GM21576 (cell line): ENCODE measurements at regions not wholly inside any gene's neighbourhood (a gene's known extent, or its start where the extent isn't known, plus 50 kb on each side); places are given as distances from the start of the nearest gene placed in this dataset.
"Not testable (repeated sequence)": the region's sequence is repeated elsewhere in the genome, so short reads cannot be mapped to it uniquely, and the experiment has no call there.

Experiments used
- ATAC-seq: cut with Tn5 transposase; IDR thresholded peaks from one replicate; pipeline ENCODE4 v1.9.1; 2021; ENCODE audit warnings: mild to moderate bottlenecking, moderate library complexity; ENCODE audit not compliant: unreplicated experiment

DNA sequence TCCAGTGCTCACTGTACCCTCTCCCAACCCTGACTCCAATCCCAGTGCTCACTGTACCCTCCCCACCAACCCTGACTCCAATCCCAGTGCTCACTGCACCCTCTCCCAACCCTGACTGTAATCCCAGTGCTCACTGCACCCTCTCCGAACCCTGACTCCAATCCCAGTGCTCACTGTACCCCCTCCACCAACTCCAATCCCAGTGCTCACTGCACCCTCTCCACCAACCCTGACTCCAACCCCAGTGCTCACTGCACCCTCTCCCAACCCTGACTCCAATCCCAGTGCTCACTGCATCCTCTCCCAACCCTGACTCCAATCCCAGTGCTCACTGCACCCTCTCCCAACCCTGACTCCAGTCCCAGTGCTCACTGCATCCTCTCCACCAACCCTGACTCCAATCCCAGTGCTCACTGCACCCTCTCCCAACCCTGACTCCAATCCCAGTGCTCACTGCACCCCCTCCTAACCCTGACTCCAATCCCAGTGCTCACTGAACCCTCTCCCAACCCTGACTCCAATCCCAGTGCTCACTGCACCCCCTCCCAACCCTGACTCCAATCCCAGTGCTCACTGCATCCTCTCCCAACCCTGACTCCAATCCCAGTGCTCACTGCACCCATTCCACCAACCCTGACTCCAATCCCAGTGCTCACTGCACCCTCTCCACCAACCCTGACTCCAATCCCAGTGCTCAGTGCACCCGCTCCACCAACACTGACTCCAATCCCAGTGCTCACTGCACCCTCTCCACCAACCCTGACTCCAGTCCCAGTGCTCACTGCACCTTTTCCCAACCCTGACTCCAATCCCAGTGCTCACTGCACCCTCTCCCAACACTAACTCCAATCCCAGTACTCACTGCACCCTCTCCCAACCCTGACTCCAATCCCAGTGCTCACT is 136.3 kb upstream of the ZNF618 start:
- not testable (repeated sequence) for ATAC-seq

DNA sequence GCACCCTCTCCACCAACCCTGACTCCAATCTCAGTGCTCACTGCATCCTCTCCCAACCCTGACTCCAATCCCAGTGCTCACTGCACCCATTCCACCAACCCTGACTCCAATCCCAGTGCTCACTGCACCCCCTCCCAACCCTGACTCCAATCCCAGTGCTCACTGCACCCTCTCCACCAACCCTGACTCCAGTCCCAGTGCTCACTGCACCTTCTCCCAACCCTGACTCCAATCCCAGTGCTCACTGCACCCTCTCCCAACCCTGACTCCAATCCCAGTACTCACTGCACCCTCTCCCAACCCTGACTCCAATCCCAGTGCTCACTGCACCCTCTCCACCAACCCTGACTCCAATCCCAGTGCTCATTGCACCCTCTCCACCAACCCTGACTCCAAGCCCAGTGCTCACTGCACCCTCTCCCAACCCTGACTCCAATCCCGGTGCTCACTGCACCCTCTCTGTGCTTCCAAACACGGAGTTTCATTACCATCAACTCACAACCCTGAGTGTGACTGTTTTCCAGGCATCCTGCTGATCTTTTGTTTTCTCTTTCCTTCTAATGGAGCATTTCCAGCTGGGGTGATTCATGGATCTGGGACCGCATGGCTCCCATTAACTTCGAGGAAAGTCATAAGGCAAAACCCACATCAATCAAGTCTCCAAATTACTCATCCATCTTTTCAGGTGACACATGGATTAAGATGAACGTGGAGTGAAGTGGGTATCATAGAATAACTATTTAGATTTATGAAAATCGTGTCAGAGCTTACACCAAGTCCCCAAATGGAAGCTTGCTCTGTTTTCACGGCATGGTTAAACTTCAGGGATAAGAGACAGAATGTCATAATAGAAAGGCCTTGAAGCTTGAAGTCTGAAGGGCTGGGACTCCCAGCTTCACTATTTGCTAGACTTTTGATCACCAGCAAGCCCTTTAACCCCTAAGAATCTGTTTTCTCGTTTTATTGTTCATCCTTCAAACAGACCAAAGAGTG is 135.3 kb upstream of the ZNF618 start:
- ATAC-seq: not testable (repeated sequence)

DNA sequence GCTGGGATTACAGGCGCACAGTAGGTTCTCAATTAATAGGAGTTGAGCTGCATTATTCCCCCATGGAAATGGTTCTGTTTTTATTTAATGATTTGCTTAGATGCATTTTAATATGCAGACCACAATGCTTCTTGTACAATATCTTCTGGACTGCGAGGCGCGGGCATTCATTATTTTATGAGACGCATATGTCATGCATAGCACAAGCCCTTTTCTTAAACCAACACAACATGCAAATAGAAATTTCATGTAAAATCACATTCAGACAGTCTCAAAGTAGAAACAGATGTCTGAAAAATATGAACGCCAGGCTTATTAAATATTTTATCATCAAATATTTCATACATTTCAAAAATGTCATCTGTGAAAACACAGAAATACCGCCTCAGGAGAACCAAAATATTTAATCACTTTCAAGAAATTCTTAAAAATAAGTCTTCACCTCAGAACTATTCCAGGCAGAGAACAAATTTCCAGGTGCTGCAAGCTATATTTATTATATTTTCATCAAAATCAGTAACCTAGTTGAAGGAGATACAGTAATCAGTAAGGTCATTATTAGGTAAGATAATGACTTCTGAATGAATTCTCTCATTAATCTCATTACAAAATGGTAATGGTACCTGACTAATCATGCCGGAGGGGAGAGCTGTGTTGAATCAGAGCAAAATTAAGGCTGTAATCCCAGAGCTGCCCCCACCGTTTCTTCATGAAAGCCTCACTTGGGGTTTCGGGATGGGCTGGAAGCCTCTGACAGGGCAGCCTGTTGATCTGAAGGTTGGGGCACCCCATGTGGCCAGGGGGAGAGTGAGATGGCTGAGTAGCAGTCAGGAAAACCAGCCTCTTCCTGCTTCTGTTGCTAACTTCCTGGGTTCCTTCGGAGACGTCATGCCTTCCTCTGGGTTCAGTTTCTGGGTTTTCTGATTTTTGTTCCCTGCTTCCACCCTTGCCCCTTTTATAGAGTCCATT is 133.9 kb upstream of the ZNF618 start:
- ATAC-seq: no peak

DNA sequence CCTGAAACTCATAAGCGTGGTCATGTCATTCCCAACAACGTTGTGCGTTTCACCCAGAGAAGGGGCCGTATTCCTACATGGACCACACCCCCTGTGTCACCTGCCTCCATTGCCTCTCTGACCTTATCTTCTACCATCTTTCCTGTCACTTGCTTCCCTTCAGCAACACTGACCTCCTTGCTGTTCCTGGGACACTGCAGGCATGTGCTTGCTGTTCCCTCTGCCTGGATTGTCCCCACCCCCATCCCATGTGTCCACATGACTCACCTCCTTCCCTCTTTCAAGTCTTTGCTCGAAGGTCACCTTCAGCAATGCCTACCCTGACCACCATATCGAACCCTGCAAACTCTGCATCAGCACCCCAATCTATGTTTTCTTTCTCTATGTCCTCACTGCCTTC is 133.2 kb upstream of the ZNF618 start:
- ATAC-seq: no peak

DNA sequence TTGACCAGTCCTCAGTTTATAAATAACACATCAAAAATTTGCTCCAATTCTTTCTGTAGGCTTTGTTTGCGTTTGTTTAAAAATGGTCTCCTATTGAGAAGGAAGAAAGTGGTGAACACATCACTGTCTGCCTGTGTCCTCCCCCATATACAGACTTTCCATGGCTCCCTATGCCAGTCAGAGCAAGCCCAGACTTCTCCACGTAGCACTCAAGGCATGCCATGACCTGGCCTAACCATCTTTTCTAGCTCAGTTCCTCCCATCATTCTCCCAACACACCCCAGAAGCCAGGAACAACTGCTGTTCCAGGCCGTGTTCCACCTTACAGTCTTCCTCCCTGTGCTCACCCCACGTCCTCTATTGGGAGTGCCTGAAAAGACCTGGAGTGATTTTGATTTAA is 129.6 kb upstream of the ZNF618 start:
- ATAC-seq: no peak

DNA sequence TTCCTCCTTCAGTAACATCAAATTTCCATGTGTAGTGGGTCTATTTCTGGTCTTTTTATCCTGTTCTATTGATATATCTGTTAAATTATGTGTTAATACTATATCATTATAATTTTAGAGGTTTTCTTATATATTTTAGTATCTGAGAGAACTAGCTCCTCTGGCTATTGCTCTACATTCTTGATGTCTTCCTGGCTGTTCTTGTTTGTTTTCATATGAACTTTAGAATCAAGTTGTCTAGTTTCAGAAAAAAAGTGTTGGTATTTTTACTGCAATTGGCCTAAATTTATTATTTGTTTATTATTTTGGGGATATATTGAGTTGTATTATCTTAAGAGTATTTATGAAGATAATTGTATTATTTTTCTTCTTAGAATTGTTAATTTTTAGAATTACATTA is 128.0 kb upstream of the ZNF618 start:
- no peak for ATAC-seq

DNA sequence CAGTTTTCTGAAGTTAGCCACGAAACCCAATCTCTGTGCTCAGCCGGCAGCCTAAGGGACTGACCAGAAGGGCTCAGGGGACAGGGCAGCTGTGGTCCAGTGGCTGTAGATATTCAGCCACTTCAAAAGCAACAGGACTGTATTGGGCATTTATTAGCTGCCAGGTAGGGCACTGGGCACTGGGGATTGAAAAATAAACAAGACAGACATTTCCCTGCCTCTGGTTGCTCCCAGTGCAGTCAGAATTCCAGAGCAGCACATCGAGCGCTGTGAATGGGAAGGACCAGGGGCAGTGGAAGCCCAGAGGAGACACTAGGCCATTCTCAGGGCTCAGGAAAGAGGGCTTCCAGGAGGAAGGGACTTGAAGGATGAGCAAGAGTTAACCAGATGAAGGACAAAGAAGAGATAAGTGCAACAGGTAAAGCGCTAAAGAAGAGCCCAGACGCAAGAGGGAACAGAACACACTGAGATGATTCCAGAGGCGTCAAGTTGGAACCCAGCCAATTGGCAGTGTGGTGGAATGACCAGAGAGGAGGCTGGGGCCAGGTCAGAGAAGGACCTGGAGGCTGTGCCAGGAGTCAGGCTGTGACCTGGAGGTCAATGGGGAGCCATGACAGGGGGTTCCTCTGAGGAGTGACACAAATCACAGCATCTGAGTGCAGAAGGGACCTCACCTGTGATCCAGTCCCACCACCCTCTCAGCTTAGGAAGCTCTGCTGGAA is 122.5 kb upstream of the ZNF618 start:
- ATAC-seq: no peak

DNA sequence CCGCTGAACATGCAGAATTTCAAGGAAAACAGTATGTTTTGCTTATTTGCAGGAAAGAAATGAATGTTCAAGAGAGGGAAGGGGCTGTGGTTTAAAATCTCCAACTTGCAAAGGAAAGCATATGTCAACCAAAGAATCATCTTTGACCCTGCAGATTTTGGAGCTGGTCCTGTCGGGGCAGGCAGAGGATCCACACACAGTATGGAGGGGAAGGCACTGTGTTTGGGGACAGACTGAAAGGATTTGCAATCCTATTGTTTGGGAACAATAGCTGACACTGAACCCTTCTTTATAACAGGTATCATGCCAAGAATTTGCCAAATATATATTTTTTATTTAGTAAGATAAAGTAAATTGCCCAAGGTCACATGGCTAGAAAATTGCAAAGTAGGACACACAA is 121.4 kb upstream of the ZNF618 start:
- ATAC-seq: no peak

DNA sequence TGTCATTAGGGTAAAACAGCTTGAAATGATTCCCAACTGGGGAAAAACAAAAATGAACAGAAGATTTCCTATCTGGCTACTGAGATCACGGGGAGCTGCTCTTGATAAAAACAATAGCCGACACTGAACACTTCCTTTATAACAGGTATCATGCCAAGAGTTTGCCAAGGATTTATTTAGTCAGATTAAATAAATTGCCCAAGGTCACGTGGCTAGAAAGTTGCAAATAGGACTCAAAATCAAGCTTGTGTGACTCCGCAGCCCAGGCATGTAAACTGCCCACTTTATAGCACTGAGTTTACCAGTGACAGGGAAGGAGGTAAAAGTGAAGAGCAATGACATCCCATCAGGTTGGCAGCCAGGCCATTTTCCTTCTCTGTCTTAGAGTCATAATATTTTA is 120.7 kb upstream of the ZNF618 start:
- no peak for ATAC-seq

DNA sequence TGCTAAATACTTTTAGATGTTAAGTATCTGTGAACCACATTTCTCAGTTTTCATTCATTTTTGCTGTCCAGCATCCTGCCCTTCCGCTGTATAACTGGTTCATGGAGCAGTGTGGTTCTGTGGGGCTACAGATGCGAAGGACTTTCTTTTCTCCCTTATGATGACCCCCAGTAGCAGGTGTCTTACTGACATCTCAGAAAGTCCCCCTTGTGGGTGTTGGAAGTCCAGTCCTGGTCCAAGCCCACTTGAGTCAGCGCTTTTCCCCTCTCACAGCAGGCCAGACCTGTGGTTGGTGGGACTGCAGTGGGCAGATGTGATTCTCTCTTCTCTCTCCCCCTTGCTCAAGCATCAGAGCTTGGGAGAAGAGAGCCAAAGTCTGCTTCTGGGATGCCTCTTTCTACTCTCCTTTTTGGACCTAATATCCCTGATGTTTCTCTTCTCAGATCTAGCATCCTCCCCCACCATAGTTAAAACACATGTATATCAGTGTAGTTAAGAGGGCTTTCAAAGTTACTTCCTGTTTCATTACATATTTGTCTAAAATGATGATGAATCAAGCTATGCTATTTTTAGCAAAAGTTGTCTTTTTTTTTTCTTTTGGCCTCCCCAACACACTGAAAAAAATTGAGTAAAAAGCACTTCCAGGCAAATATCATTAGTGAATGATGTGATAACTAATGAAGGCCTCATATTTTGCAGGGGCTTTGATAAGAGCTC is 119.5 kb upstream of the ZNF618 start:
- ATAC-seq: no peak

DNA sequence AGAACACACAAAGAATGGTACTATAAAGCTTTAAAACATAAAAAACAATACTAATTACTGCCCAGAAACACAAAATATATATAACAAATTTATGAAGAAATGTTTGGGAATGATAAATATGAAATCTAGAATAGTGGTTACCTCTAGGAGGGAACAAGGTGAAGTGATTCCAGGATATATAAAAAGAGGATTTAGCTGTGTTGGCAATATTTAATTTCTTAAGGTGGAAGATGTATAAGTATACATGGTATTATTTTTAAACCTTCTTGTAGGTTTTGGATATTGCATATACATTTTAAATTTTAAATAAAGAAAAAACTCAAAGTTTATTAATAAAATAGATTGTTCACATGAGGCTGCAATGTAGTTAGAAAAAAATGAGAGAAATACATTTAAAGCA is 112.7 kb upstream of the ZNF618 start:
- no peak for ATAC-seq

DNA sequence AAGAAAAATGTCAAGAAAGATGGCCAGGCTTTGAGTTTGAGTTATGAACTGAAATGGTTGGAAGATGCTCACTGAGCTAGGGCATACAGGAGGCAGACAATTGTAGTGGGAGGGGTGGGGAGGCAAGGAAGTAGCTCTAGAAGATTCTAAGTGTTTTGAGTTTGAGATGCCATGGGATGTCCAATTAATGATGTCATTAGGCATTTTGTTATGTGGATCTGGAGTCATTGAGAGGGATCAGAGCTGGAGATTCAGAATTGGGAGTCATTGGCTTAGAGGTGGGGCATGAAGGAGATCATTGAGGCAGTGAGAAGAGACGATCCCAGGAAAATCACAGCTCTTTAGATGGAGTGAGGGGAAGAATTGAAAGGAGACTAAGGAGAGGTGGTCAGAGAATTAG is 111.5 kb upstream of the ZNF618 start:
- no peak for ATAC-seq

DNA sequence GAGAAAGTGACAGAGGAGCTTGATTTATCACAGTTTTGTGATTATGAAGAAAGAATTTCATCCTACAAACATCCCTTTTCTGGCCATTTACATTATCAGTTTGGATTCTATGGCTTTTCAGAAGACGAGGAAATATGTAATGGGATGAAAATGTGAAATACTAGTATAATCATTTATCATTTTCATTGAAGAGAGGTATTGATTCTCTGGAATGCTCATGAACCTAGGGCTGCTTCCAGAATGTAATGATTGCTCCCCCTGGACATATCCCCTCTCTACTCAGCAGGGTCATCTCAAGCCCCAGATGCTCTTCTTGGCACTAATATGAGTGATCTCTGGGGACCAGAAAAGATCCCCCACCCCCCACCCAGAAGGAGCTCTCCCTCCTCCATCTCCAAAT is 106.7 kb upstream of the ZNF618 start:
- ATAC-seq: no peak

DNA sequence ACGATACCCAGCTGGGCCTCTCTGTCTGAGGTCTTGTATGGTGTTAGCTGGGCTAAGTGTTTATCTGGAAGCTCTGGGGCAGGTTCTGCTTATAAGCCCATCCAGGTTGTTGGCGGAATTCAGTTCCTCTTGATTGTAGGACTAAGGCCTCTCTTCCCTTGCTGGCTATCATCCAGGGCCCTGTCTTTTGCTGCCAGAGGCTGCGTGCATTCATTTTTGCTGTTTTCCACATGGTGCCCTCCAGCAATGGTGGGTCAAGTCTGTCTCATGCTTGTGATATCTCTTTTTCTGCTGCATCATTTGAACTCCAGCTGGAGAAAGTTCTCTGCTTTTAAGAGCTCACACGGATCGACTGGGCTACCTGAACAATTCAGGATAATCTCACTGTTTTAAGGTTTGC is 105.7 kb upstream of the ZNF618 start:
- no peak for ATAC-seq

DNA sequence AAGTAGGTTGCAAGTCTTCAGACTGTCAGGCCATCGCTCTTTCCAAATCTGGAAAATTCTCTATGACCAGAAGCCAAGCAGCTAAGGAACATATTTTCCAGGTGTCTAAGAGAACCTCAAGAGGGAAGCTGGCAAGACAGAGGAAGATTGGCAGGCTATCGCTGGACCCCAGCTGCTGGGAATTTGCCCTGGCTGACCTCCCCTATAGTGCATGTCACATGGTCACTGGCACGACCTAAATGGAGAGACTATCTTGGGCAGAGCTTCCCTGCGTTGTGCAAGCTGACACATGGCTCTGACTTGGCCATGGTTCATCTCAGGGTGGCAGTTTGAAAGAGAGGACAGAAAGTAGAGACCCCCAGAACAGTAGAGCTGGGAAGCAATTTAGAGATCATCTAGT is 104.9 kb upstream of the ZNF618 start:
- ATAC-seq: no peak

DNA sequence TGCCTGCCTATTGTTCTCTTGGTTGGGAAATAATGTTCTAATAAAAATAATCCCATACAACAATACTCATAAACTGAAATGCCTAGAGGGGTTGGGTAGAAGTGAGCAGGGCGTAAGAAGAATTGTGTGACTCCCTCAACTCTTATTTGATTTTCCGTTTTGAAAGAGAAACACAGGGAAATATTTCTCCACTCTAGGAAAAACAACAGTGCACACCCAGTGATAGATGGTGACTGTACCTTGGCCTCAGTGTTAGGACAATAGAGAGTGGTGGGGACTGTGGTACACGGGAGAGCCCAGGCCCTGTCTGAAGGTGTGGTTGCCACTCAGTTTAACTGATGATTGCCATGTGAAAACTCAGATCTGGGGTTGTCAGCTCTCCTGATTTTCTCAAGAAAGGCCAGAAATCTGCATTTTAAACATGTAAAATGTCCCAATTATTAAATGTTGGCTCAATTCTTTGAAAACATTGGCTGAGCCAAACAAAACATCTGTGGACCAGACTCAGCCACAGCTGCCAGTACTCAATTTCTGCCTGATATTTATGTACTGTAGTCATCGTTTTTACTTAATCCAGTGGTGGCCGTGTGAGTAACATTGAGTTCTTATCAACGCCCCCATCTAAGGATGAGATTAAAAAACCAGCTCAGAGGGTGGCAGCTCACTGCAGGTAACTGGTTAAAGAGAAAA is 103.8 kb upstream of the ZNF618 start:
- ATAC-seq: no peak

DNA sequence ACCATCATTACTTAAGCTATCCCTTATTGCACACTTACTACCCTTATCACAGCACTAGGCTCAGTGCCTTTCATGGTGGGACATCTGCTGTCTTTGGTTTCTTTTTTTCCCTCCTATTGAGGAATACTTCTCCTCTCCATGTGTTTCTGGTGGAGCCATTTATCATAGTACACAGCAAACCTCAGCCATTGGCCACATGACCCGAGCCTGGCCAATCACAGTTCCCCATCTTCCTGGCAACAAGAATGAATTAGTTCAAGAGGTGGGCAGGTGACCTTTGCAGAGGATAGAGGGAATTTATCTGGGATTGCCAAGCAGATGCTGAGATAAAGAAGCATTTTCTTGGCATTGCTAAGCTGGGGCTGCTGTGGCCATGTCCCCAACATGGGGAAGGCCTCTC is 101.1 kb upstream of the ZNF618 start:
- no peak for ATAC-seq

DNA sequence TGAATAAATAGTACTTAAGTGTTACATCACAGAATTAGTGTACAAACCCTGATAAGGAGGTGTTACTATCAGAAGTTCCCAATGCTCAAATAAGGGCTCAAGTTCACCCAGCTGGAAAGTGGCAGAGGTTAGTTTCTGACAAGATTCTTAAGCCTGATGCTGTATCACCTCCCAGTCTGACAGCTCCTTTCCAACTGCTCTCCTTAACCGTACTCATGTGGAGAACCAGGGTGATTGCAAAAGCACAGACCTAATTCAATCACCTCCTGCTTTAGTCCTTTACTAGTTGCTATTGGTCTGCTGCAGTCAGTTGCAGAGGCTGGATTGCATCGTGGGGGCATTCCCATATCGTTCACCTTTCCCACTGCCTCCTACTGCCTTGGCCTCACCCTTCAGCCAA is 100.4 kb upstream of the ZNF618 start:
- no peak for ATAC-seq

DNA sequence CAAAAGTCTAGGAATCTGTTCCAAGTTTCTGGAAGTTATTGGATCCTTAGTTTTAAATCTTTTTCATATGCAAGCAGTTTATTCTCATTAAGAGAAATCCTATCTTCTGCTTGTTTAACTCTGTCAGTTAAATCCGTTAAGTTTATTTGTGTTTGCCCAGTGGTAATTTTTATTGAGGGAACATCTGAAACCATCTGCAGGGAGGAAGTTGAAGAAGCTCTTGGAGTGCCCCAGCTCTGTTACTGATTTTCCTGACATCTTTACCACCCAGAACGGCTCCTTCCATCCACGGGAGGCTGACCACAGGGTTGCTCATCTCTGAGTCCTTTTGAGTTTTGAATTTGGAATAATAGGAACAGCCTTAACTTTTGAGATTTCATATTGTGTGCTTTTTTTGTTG is 99.9 kb upstream of the ZNF618 start:
- no peak for ATAC-seq
